HCEC 1CT (cell line): ENCODE measurements at regions not wholly inside any gene's neighbourhood (a gene's known extent, or its start where the extent isn't known, plus 50 kb on each side); places are given as distances from the start of the nearest gene placed in this dataset.
"Not testable (repeated sequence)": the region's sequence is repeated elsewhere in the genome, so short reads cannot be mapped to it uniquely, and the experiment has no call there.

ENCODE experiments used
- DNase-seq: peaks from one replicate; pipeline ENCODE4 v3.0.0-alpha.2; 2017

GRCh38 chr11:88061111-88061510, 114.1 kb downstream of the RAB38 start:
- no peak for DNase-seq

- no peak for DNase-seq
Observed at GRCh38 chr11:88059326-88059725, 115.9 kb downstream of the RAB38 start.

GRCh38 chr11:88051396-88051795, 123.8 kb downstream of the RAB38 start:
- peak; percentile 42 for DNase-seq

GRCh38 chr11:88050247-88050646, 125.0 kb downstream of the RAB38 start:
- DNase-seq: no peak

- not testable (repeated sequence) for DNase-seq
Observed at GRCh38 chr11:88045288-88045687, 130.0 kb downstream of the RAB38 start.

- DNase-seq: not testable (repeated sequence)
Observed at GRCh38 chr11:88044658-88045057, 130.6 kb downstream of the RAB38 start.

- no peak for DNase-seq
Observed at GRCh38 chr11:88043149-88043548, 132.1 kb downstream of the RAB38 start.

GRCh38 chr11:88042647-88043046, 132.6 kb downstream of the RAB38 start:
- DNase-seq: no peak

- DNase-seq: no peak
Observed at GRCh38 chr11:88042238-88042637, 133.0 kb downstream of the RAB38 start.

GRCh38 chr11:88041679-88042078, 133.6 kb downstream of the RAB38 start:
- DNase-seq: no peak

- DNase-seq: no peak
Observed at GRCh38 chr11:88040148-88040496, 135.1 kb downstream of the RAB38 start.

GRCh38 chr11:88039476-88040147, 135.6 kb downstream of the RAB38 start:
- no peak for DNase-seq

- no peak for DNase-seq
Observed at GRCh38 chr11:88038063-88038462, 137.2 kb downstream of the RAB38 start.

- DNase-seq: no peak
Observed at GRCh38 chr11:88036701-88037100, 138.5 kb downstream of the RAB38 start.

GRCh38 chr11:88035271-88035670, 140.0 kb downstream of the RAB38 start:
- no peak for DNase-seq

GRCh38 chr11:88017666-88018065, 157.6 kb downstream of the RAB38 start:
- DNase-seq: no peak

GRCh38 chr11:88016392-88017170, 158.7 kb downstream of the RAB38 start:
- peak; percentile 74 for DNase-seq

GRCh38 chr11:88015170-88015569, 160.1 kb downstream of the RAB38 start:
- DNase-seq: no peak

- no peak for DNase-seq
Observed at GRCh38 chr11:88013508-88014065, 161.7 kb downstream of the RAB38 start.

GRCh38 chr11:88012456-88012855, 162.8 kb downstream of the RAB38 start:
- DNase-seq: no peak

GRCh38 chr11:87976009-87976408, 199.2 kb downstream of the RAB38 start:
- no peak for DNase-seq

- DNase-seq: no peak
Observed at GRCh38 chr11:87974797-87975196, 200.4 kb downstream of the RAB38 start.

GRCh38 chr11:87972133-87972532, 203.1 kb downstream of the RAB38 start:
- DNase-seq: no peak

- no peak for DNase-seq
Observed at GRCh38 chr11:87971354-87971753, 203.9 kb downstream of the RAB38 start.
